Uterus (tissue), 2 donors: ENCODE measurements at regions not wholly inside any gene's neighbourhood (a gene's known extent, or its start where the extent isn't known, plus 50 kb on each side); places are given as distances from the start of the nearest gene placed in this dataset.

ENCODE experiments used
- POLR2A ChIP-seq, 2 donors: fragments of 450-650 bp; IDR thresholded peaks; one replicate each; pipeline ENCODE4 v1.6.1; 2016; ENCODE audit warnings: antibody characterized with exemption in 2 of 2, mild to moderate bottlenecking in 1 of 2, moderate library complexity in 1 of 2
- TF ChIP-seq, protein P1 (sequence below), 4 experiments: fragments of 200-600 bp in 2 of 4; fragments of 450-650 bp in 2 of 4; sonication (generic) in 2 of 4; IDR thresholded peaks; one replicate each; pipeline ENCODE4 v1.5.1; 2016 to 2019; ENCODE audit warnings: antibody characterized with exemption in 4 of 4, mild to moderate bottlenecking in 2 of 4, moderate library complexity in 1 of 4

GRCh38 chr14:97649752-97650151 lies 852.6 kb downstream of the VRK1 start:
- TF ChIP-seq, protein P1, sequence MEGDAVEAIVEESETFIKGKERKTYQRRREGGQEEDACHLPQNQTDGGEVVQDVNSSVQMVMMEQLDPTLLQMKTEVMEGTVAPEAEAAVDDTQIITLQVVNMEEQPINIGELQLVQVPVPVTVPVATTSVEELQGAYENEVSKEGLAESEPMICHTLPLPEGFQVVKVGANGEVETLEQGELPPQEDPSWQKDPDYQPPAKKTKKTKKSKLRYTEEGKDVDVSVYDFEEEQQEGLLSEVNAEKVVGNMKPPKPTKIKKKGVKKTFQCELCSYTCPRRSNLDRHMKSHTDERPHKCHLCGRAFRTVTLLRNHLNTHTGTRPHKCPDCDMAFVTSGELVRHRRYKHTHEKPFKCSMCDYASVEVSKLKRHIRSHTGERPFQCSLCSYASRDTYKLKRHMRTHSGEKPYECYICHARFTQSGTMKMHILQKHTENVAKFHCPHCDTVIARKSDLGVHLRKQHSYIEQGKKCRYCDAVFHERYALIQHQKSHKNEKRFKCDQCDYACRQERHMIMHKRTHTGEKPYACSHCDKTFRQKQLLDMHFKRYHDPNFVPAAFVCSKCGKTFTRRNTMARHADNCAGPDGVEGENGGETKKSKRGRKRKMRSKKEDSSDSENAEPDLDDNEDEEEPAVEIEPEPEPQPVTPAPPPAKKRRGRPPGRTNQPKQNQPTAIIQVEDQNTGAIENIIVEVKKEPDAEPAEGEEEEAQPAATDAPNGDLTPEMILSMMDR (IDR thresholded peaks at IDR 0.05): no peak
- no peak for TF ChIP-seq POLR2A (IDR thresholded peaks at IDR 0.05)
